OCI-LY1 (cell line): ENCODE measurements at regions not wholly inside any gene's neighbourhood (a gene's known extent, or its start where the extent isn't known, plus 50 kb on each side); places are given as distances from the start of the nearest gene placed in this dataset.

Experiments
- H2AFZ ChIP-seq: fragments of 200-600 bp; sonication (generic), shearing (Covaris generic); 2 replicates; pipeline ENCODE4 v1.6.0; 2014; ENCODE audit warnings: antibody characterized with exemption, mild to moderate bottlenecking, low read length
- H3F3A ChIP-seq: fragments of 200-600 bp; sonication (generic), shearing (Covaris generic); 2 replicates; pipeline ENCODE4 v1.6.0; 2014; ENCODE audit warnings: mild to moderate bottlenecking, antibody characterized with exemption, low read length, moderate library complexity; ENCODE audit not compliant: insufficient read depth
- H3K27ac ChIP-seq: fragments of 200-600 bp; sonication (generic); 2 replicates; pipeline ENCODE4 v1.5.1; 2014; ENCODE audit warnings: low read length, mixed run types, mild to moderate bottlenecking, low read depth; ENCODE audit not compliant: poor library complexity, severe bottlenecking
- H3K27me3 ChIP-seq: fragments of 200-600 bp; sonication (generic); 2 replicates; pipeline ENCODE4 v1.6.0; 2014; ENCODE audit warnings: antibody characterized with exemption, mild to moderate bottlenecking, low read length, moderate library complexity; ENCODE audit not compliant: insufficient read depth
- H3K36me3 ChIP-seq: fragments of 200-600 bp; sonication (generic); 2 replicates; pipeline ENCODE4 v1.6.1; 2014; ENCODE audit warnings: mild to moderate bottlenecking, antibody characterized with exemption, low read length, moderate library complexity, mixed read lengths; ENCODE audit not compliant: insufficient read depth
- H3K4me1 ChIP-seq: fragments of 200-600 bp; sonication (generic); 2 replicates; pipeline ENCODE4 v1.5.1; 2014; ENCODE audit warnings: mild to moderate bottlenecking, low read length, moderate library complexity; ENCODE audit not compliant: insufficient read depth, severe bottlenecking
- H3K4me2 ChIP-seq: fragments of 200-600 bp; sonication (generic), shearing (Covaris generic); 2 replicates; pipeline ENCODE4 v1.6.1; 2014; ENCODE audit warnings: low read length
- H3K4me3 ChIP-seq: fragments of 200-600 bp; sonication (generic); 2 replicates; pipeline ENCODE4 v1.5.1; 2014; ENCODE audit warnings: low read length, low read depth, mild to moderate bottlenecking, mixed read lengths; ENCODE audit not compliant: poor library complexity, severe bottlenecking
- H3K79me2 ChIP-seq: fragments of 200-600 bp; shearing (Covaris generic); 2 replicates; pipeline ENCODE4 v1.6.1; 2016; ENCODE audit warnings: mixed run types, low read length, mixed read lengths; ENCODE audit not compliant: insufficient read depth
- H3K9ac ChIP-seq: fragments of 200-600 bp; sonication (generic), shearing (Covaris generic); 2 replicates; pipeline ENCODE4 v1.6.1; 2014; ENCODE audit warnings: mild to moderate bottlenecking, low read length, mixed read lengths
- H3K9me2 ChIP-seq: fragments of 200-600 bp; sonication (generic), shearing (Covaris generic); 2 replicates; pipeline ENCODE4 v1.6.1; 2014; ENCODE audit warnings: low read depth, mild to moderate bottlenecking, low read length, mixed read lengths
- H3K9me3 ChIP-seq: fragments of 200-600 bp; shearing (Covaris generic); 2 replicates; pipeline ENCODE4 v1.6.1; 2014; ENCODE audit warnings: low read length, mixed read lengths
- H4K20me1 ChIP-seq: fragments of 200-600 bp; sonication (generic), shearing (Covaris generic); 2 replicates; pipeline ENCODE4 v1.6.0; 2016; ENCODE audit warnings: mild to moderate bottlenecking, low read length; ENCODE audit not compliant: insufficient read depth
- EZH2 ChIP-seq: fragments of 200-600 bp; sonication (generic), shearing (Covaris generic); IDR thresholded peaks from 2 replicates; pipeline ENCODE4 v1.8.0; 2017; ENCODE audit warnings: borderline replicate concordance, mixed run types, mild to moderate bottlenecking, antibody characterized with exemption, low read length, moderate library complexity, mixed read lengths
- TF ChIP-seq, protein P1 (sequence below): fragments of 200-600 bp; sonication (generic), shearing (Covaris generic); IDR thresholded peaks from 2 replicates; pipeline ENCODE4 v1.5.1; 2017; ENCODE audit warnings: mild to moderate bottlenecking, antibody characterized with exemption, low read length, moderate library complexity, mixed read lengths

DNA sequence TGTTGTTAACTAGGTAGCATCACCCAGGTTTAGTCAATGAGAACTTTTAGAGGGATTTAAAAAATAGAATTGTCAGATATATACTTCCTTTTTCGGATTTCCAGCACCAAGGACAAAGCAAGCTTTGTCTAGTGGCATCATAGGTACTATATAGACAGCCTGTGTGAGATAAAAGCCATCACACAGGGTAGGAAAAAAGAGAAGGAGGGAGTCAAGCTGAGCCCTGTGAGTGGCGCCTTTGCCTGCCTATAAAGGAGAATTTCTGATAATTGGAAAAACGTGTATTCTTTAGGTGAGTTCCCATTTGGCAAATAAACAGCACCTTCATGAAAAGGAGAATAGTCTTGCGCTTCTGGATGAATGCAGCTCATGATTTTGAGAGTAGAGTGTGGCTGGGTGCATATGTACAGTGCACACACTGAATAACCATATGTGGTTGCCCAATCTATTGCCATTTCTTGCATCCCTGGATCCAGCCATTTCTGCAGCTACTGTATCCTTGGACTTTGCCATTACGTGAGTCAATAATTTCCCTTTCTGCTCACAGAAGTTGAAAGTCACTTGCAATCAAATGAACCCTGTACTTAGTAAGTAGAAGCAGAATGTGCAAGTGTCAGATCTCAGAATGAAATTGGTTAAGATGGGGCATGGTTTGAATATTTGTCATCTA, 559.9 kb upstream of the MEX3C start:
- Histone ChIP-seq H3F3A (no peaks in the 10 kb centered on the region), H3K27me3 (no peaks in the 10 kb centered on the region), H3K27ac (no peak overlapping the region), H3K79me2 (no peaks in the 10 kb centered on the region), H3K36me3 (no peaks in the 10 kb centered on the region), H3K4me2 (no peak overlapping the region), H2AFZ (no peak overlapping the region), H4K20me1 (no peaks in the 10 kb centered on the region), H3K9me2 (no peaks in the 10 kb centered on the region), H3K9ac (no peak overlapping the region), H3K4me3 (no peak overlapping the region), H3K9me3 (no peaks in the 10 kb centered on the region), H3K4me1 (no peaks in the 10 kb centered on the region)
- TF ChIP-seq, protein P1, sequence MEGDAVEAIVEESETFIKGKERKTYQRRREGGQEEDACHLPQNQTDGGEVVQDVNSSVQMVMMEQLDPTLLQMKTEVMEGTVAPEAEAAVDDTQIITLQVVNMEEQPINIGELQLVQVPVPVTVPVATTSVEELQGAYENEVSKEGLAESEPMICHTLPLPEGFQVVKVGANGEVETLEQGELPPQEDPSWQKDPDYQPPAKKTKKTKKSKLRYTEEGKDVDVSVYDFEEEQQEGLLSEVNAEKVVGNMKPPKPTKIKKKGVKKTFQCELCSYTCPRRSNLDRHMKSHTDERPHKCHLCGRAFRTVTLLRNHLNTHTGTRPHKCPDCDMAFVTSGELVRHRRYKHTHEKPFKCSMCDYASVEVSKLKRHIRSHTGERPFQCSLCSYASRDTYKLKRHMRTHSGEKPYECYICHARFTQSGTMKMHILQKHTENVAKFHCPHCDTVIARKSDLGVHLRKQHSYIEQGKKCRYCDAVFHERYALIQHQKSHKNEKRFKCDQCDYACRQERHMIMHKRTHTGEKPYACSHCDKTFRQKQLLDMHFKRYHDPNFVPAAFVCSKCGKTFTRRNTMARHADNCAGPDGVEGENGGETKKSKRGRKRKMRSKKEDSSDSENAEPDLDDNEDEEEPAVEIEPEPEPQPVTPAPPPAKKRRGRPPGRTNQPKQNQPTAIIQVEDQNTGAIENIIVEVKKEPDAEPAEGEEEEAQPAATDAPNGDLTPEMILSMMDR, result no peak
- TF ChIP-seq EZH2, result no peak

DNA sequence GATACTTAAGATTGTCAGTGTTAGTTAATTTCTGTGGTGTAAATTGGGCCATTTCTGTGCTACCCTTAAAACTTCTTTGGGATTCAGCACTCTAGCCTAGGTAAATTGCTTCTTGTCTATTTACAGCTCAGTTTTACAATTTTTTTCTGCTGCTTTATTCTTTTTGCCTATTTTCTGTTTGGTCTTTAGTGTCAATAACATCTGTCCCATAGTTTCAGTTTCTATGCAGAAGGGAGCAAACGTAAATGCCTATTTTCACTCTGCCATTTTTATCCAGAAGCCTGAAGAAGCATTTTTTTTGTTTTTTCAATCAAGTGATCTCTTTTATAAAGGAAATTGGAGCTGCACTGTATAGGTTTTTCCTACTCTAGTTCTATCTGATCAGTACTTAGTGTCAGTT, 564.9 kb upstream of the MEX3C start:
- no peaks in the 10 kb centered on the region for H3K27me3 ChIP-seq
- H4K20me1 ChIP-seq, result no peaks in the 10 kb centered on the region
- H3K27ac ChIP-seq, result no peak overlapping the region
- no peak overlapping the region for H3K9ac ChIP-seq
- no peaks in the 10 kb centered on the region for H3K9me2 ChIP-seq
- H3K4me2 ChIP-seq, result no peak overlapping the region
- no peaks in the 10 kb centered on the region for H3K4me1 ChIP-seq
- H3K36me3 ChIP-seq, result no peaks in the 10 kb centered on the region
- no peaks in the 10 kb centered on the region for H3K79me2 ChIP-seq
- no peak overlapping the region for H2AFZ ChIP-seq
- H3F3A ChIP-seq, result no peaks in the 10 kb centered on the region
- no peak for TF ChIP-seq EZH2
- TF ChIP-seq, protein P1, result no peak
- H3K4me3 ChIP-seq, result no peak overlapping the region
- H3K9me3 ChIP-seq, result no peaks in the 10 kb centered on the region

DNA sequence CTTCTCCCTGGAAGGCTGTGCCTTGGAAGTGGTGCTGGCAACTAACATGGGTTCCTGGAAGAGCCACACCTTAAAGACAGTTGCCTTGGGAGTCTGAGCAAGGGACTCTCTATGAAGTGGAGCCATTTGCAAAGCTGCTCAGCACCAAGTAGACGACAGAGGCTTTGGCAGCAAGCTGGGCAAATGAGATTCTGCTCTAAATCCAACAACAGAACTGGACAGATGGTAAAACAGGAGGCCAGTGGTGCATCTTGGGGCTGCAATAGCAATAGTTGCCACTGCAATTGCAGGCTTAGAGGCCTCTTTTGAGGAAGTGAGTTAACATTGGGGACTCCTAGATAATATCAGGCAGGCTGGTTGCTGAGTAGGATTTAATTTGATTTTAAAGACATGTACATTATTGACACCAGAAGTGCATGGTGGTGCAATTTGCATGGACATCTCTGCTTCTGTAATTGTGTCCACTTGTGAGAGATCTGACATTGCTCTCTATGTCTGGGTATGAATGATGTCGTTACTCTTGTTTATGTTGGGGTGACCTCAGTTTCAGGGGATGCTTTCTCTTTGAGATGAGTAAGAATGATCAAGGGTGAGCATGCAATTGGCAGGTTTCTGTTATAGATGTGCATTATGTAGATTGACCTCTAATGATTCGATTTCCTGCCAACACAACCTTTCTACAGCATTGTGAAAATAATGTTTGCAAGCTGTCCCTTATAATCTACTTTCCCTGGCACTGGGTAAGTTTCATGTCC, 568.3 kb upstream of the MEX3C start:
- no peaks in the 10 kb centered on the region for H3K4me1 ChIP-seq
- H3K79me2 ChIP-seq, result no peaks in the 10 kb centered on the region
- TF ChIP-seq, protein P1, result no peak
- TF ChIP-seq EZH2, result no peak
- no peaks in the 10 kb centered on the region for H3K9me2 ChIP-seq
- no peaks in the 10 kb centered on the region for H3K9me3 ChIP-seq
- H3K36me3 ChIP-seq, result no peaks in the 10 kb centered on the region
- H4K20me1 ChIP-seq, result no peaks in the 10 kb centered on the region
- H3K4me3 ChIP-seq, result no peak overlapping the region
- H3K27me3 ChIP-seq, result no peaks in the 10 kb centered on the region
- H2AFZ ChIP-seq, result no peak overlapping the region
- H3K27ac ChIP-seq, result no peak overlapping the region
- H3F3A ChIP-seq, result no peaks in the 10 kb centered on the region
- no peak overlapping the region for H3K9ac ChIP-seq
- H3K4me2 ChIP-seq, result no peak overlapping the region
